Lower leg skin (tissue), 4 donors: ENCODE measurements at regions not wholly inside any gene's neighbourhood (a gene's known extent, or its start where the extent isn't known, plus 50 kb on each side); places are given as distances from the start of the nearest gene placed in this dataset.

Experiments used
- DNase-seq, 2 donors: peaks; one replicate each; pipeline ENCODE4 v3.0.0-alpha.2; 2019; ENCODE audit warnings: low spot score in 2 of 2
- H3K4me3 ChIP-seq: fragments of 200-600 bp; sonication (generic); 2 replicates; pipeline ENCODE4 v1.5.1; 2017; ENCODE audit warnings: mild to moderate bottlenecking, low read depth; ENCODE audit not compliant: poor library complexity, severe bottlenecking
- CTCF ChIP-seq, 3 donors: fragments of 450-650 bp; IDR thresholded peaks; one replicate each; pipeline ENCODE4 v1.5.1; 2016; ENCODE audit warnings: antibody characterized with exemption in 3 of 3, mild to moderate bottlenecking in 3 of 3, moderate library complexity in 2 of 3
- POLR2A ChIP-seq, 2 donors: fragments of 450-650 bp; IDR thresholded peaks; one replicate each; pipeline ENCODE4 v1.6.1; 2016 to 2017; ENCODE audit warnings: antibody characterized with exemption in 2 of 2, mild to moderate bottlenecking in 1 of 2, moderate library complexity in 1 of 2
- WGBS, 2 donors: methylation state at CpG; one replicate each; pipeline ENCODE4 v1.1.5; 2018; 5-methylcytosine and 5-hydroxymethylcytosine counted together
- intact Hi-C: fragments of 100-400 bp; cut with DNase I; formaldehyde crosslinking; loops from one replicate; pipeline ENCODE4 v1.15.0; 2023; ENCODE audit warnings: low total_unique reads

- TF ChIP-seq POLR2A (IDR thresholded peaks at IDR 0.05) (no peak), CTCF (IDR thresholded peaks at IDR 0.05) (no peak)
Measured at GRCh38 chrX:95612350-95612749, 1072.3 kb upstream of the DIAPH2 start.

GRCh38 chrX:95622200-95622599 lies 1062.4 kb upstream of the DIAPH2 start:
- intact Hi-C loops = no loop called here
- 73 to 79% methylated on average over 5 of the region's 5 CpGs for WGBS, 2 donors
- no peak for DNase-seq
- H3K4me3 ChIP-seq = no peak overlapping the region
- TF ChIP-seq POLR2A (IDR thresholded peaks at IDR 0.05) (no peak), CTCF (IDR thresholded peaks at IDR 0.05) (no peak)

More at GRCh38 chrX:95612350-95612749, 1072.3 kb upstream of the DIAPH2 start:
- H3K4me3 ChIP-seq = no peak overlapping the region
- intact Hi-C loops = no loop called here
- WGBS, 2 donors = 84 to 89% methylated on average over 2 of the region's 2 CpGs
- DNase-seq = no peak

- DNase-seq = no peak
- intact Hi-C loops = no loop called here
- TF ChIP-seq CTCF (IDR thresholded peaks at IDR 0.05) (no peak), POLR2A (IDR thresholded peaks at IDR 0.05) (no peak)
- H3K4me3 ChIP-seq = no peak overlapping the region
- WGBS, 2 donors = 62 to 73% methylated on average over 1 of the region's 1 CpG
Measured at GRCh38 chrX:95626748-95627147, 1057.9 kb upstream of the DIAPH2 start.

GRCh38 chrX:95628796-95629195 lies 1055.8 kb upstream of the DIAPH2 start:
- WGBS, 2 donors = 86 to 94% methylated on average over 1 of the region's 1 CpG
- intact Hi-C loops = no loop called here
- DNase-seq = no peak
- H3K4me3 ChIP-seq = no peak overlapping the region
- TF ChIP-seq CTCF (IDR thresholded peaks at IDR 0.05) = no peak
- TF ChIP-seq POLR2A (IDR thresholded peaks at IDR 0.05) = no peak

- no peak overlapping the region for H3K4me3 ChIP-seq
- intact Hi-C loops = no loop called here
- TF ChIP-seq CTCF (IDR thresholded peaks at IDR 0.05) = no peak
- no peak for TF ChIP-seq POLR2A (IDR thresholded peaks at IDR 0.05)
- WGBS, 2 donors = 76 to 90% methylated on average over 2 of the region's 2 CpGs
- DNase-seq = no peak
Measured at GRCh38 chrX:95629737-95630136, 1054.9 kb upstream of the DIAPH2 start.

GRCh38 chrX:95640226-95640625 lies 1044.4 kb upstream of the DIAPH2 start:
- TF ChIP-seq CTCF (IDR thresholded peaks at IDR 0.05) = no peak
- no peak for TF ChIP-seq POLR2A (IDR thresholded peaks at IDR 0.05)
- no peak overlapping the region for H3K4me3 ChIP-seq
- no peak for DNase-seq
- WGBS, 2 donors = 33 to 35% methylated on average over 2 of the region's 2 CpGs
- intact Hi-C loops = no loop called here
